GM18505 (cell line): ENCODE measurements at regions not wholly inside any gene's neighbourhood (a gene's known extent, or its start where the extent isn't known, plus 50 kb on each side); places are given as distances from the start of the nearest gene placed in this dataset.

ENCODE experiments used
- ATAC-seq: cut with Tn5 transposase; IDR thresholded peaks from one replicate; pipeline ENCODE4 v1.9.1; 2021; ENCODE audit not compliant: unreplicated experiment
- POLR2A ChIP-seq: IDR thresholded peaks from 4 replicates; pipeline ENCODE4 v1.6.1; 2011; ENCODE audit warnings: borderline replicate concordance; ENCODE audit not compliant: insufficient read depth, insufficient read length; ENCODE audit errors: extremely low read depth

GRCh38 chr11:128057786-128058395, 529.5 kb downstream of the ETS1 start:
- ATAC-seq: no peak
- TF ChIP-seq POLR2A: no peak

- ATAC-seq: no peak
- TF ChIP-seq POLR2A: no peak
These were observed 531.7 kb downstream of the ETS1 start for GRCh38 chr11:128055576-128056217.

GRCh38 chr11:128053981-128054931, 533.1 kb downstream of the ETS1 start:
- TF ChIP-seq POLR2A: no peak
- ATAC-seq: peak; percentile 68

- ATAC-seq: no peak
- no peak for TF ChIP-seq POLR2A
These were observed 534.3 kb downstream of the ETS1 start for GRCh38 chr11:128052912-128053641.

- no peak for ATAC-seq
- TF ChIP-seq POLR2A: no peak
These were observed 539.2 kb downstream of the ETS1 start for GRCh38 chr11:128048121-128048520.

- TF ChIP-seq POLR2A: no peak
- ATAC-seq: no peak
These were observed 540.3 kb downstream of the ETS1 start for GRCh38 chr11:128047026-128047425.

GRCh38 chr11:128046213-128046612, 541.1 kb downstream of the ETS1 start:
- TF ChIP-seq POLR2A: no peak
- ATAC-seq: no peak

- TF ChIP-seq POLR2A: no peak
- ATAC-seq: no peak
These were observed 542.1 kb downstream of the ETS1 start for GRCh38 chr11:128045094-128045725.

GRCh38 chr11:128042290-128042751, 545.0 kb downstream of the ETS1 start:
- no peak for ATAC-seq
- TF ChIP-seq POLR2A: no peak

GRCh38 chr11:128040603-128041002, 546.8 kb downstream of the ETS1 start:
- no peak for TF ChIP-seq POLR2A
- ATAC-seq: no peak

- TF ChIP-seq POLR2A: no peak
- ATAC-seq: peak; percentile 95
These were observed 548.0 kb downstream of the ETS1 start for GRCh38 chr11:128039140-128040021.
